ENCODE measurements at regions not wholly inside any gene's neighbourhood (a gene's known extent, or its start where the extent isn't known, plus 50 kb on each side); places are given as distances from the start of the nearest gene placed in this dataset.

DNA sequence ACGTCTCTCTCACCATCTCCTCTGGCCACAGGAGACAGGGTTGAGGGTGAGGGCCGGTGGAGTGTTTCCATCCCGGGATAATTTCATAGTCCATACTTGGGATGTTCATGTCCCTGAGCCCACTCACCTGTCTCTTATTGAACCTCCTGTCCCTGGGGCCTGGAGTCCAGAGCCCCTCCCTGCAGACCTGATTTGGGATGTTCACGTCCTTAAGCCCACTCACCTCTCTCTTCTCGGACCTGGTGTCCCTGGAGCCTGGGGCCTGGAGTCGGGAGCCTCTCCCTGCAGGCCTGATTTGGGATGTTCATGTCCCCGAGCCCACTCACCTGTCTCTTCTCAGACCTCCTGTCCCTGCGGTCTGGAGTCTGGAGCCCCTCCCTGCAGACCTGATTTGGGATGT is 868.2 kb downstream of the BRD1 start:
- 0 out of 2 replicates have a peak, but pooled peaks cover 8% of the 10 kb centered on the region for H3K27me3 ChIP-seq (ENCODE audit: control insufficient read depth, low read length)
- no peak overlapping the region for H3K27ac ChIP-seq (ENCODE audit: low read depth, low read length)
- H3K9me2 ChIP-seq (replicated peaks; ENCODE audit: control insufficient read depth, low read length): no peaks in the 10 kb centered on the region
- H3K9me3 ChIP-seq (ENCODE audit: control insufficient read depth, insufficient read depth, low read length): no peaks in the 10 kb centered on the region
- H3K4me3 ChIP-seq (ENCODE audit: low read length): no peak overlapping the region
- H3K36me3 ChIP-seq (ENCODE audit: control insufficient read depth, low read length): no peaks in the 10 kb centered on the region
- H3K79me2 ChIP-seq (ENCODE audit: control insufficient read depth, low read length): no peaks in the 10 kb centered on the region
- H4K20me1 ChIP-seq (ENCODE audit: control insufficient read depth, insufficient read depth, low read depth, low read length): no peaks in the 10 kb centered on the region
- TF ChIP-seq EZH2phosphoT487 (IDR thresholded peaks at IDR 0.05; ENCODE audit: borderline replicate concordance, low read length) (no peak), CTCF (IDR thresholded peaks at IDR 0.05; ENCODE audit: low read depth, low read length, poor library complexity, severe bottlenecking) (no peak)
- H3F3A ChIP-seq (ENCODE audit: control insufficient read depth, insufficient read depth): no peaks in the 10 kb centered on the region
- H3K4me1 ChIP-seq (ENCODE audit: control insufficient read depth, low read length): no peaks in the 10 kb centered on the region
- H3K4me2 ChIP-seq (ENCODE audit: low read length): no peak overlapping the region

DNA sequence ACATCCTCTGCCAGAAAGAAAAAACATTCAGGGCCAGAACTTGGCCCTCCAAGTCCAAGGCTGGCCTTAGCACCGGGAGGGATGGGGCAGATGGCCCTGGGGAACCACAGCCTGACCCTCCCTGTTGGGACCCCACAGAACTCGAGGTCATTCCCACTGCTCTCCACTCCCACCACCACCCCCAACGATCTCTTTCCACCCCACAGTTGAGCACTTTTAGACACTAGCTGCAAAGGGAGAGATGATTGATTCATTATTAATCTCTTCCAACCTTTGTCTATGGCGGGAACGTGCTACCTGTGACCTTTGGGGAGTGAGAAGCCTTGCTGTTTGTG is 869.7 kb downstream of the BRD1 start:
- H3K79me2 ChIP-seq (ENCODE audit: control insufficient read depth, low read length): no peaks in the 10 kb centered on the region
- no peaks in the 10 kb centered on the region for H3F3A ChIP-seq (ENCODE audit: control insufficient read depth, insufficient read depth)
- H4K20me1 ChIP-seq (ENCODE audit: control insufficient read depth, insufficient read depth, low read depth, low read length): no peaks in the 10 kb centered on the region
- H3K27ac ChIP-seq (ENCODE audit: low read depth, low read length): no peak overlapping the region
- H3K4me2 ChIP-seq (ENCODE audit: low read length): no peak overlapping the region
- TF ChIP-seq EZH2phosphoT487 (IDR thresholded peaks at IDR 0.05; ENCODE audit: borderline replicate concordance, low read length) (no peak), CTCF (IDR thresholded peaks at IDR 0.05; ENCODE audit: low read depth, low read length, poor library complexity, severe bottlenecking) (no peak)
- 0 out of 2 replicates have a peak, but pooled peaks cover 1% of the 10 kb centered on the region for H3K27me3 ChIP-seq (ENCODE audit: control insufficient read depth, low read length)
- H3K4me1 ChIP-seq (ENCODE audit: control insufficient read depth, low read length): no peaks in the 10 kb centered on the region
- no peak overlapping the region for H3K4me3 ChIP-seq (ENCODE audit: low read length)
- H3K9me2 ChIP-seq (replicated peaks; ENCODE audit: control insufficient read depth, low read length): no peaks in the 10 kb centered on the region
- no peaks in the 10 kb centered on the region for H3K36me3 ChIP-seq (ENCODE audit: control insufficient read depth, low read length)
- H3K9me3 ChIP-seq (ENCODE audit: control insufficient read depth, insufficient read depth, low read length): no peaks in the 10 kb centered on the region

DNA sequence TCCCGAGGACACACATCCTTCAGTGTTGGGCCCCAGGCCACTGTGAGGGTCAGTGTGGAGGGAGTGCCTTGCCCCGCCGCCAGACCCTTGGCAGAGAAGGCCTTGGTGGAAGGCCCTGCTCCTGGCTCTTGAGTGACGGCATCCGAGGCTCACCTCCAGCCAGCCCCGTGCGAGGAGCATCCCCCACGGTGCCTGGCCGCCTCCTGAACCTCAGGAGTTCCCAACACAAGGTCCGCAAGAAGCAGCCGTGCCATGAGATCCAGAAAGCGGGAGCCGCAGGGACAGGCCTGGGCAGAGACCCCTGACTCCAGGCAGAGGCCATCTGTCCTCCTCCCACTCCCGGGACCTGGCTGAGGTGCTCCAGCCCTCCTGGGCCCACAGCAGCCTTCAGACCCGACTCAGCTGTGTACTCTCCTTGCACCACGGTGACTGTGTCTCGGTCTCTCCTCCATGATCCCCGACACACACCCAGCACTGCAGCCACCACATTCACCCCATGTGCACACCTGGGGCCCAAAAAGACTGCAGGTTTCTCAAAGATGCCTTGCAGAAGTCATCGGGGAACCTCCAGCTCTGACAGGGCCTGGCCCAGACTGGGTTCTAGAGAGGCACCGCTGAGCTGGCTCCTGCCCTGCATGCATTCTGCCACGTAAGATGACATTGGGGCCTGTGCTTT is 870.2 kb downstream of the BRD1 start:
- H3K27ac ChIP-seq (ENCODE audit: low read depth, low read length): no peak overlapping the region
- H3K36me3 ChIP-seq (ENCODE audit: control insufficient read depth, low read length): no peaks in the 10 kb centered on the region
- H4K20me1 ChIP-seq (ENCODE audit: control insufficient read depth, insufficient read depth, low read depth, low read length): no peaks in the 10 kb centered on the region
- H3K4me1 ChIP-seq (ENCODE audit: control insufficient read depth, low read length): no peaks in the 10 kb centered on the region
- TF ChIP-seq CTCF (IDR thresholded peaks at IDR 0.05; ENCODE audit: low read depth, low read length, poor library complexity, severe bottlenecking): no peak
- TF ChIP-seq EZH2phosphoT487 (IDR thresholded peaks at IDR 0.05; ENCODE audit: borderline replicate concordance, low read length): no peak
- H3K4me3 ChIP-seq (ENCODE audit: low read length): no peak overlapping the region
- no peaks in the 10 kb centered on the region for H3K9me2 ChIP-seq (replicated peaks; ENCODE audit: control insufficient read depth, low read length)
- no peaks in the 10 kb centered on the region for H3K27me3 ChIP-seq (ENCODE audit: control insufficient read depth, low read length)
- no peaks in the 10 kb centered on the region for H3K79me2 ChIP-seq (ENCODE audit: control insufficient read depth, low read length)
- H3K9me3 ChIP-seq (ENCODE audit: control insufficient read depth, insufficient read depth, low read length): no peaks in the 10 kb centered on the region
- no peaks in the 10 kb centered on the region for H3F3A ChIP-seq (ENCODE audit: control insufficient read depth, insufficient read depth)
- no peak overlapping the region for H3K4me2 ChIP-seq (ENCODE audit: low read length)
